GM23338 (cell line): ENCODE measurements at regions not wholly inside any gene's neighbourhood (a gene's known extent, or its start where the extent isn't known, plus 50 kb on each side); places are given as distances from the start of the nearest gene placed in this dataset.

Experiments
- CREB1 ChIP-seq: fragments of 250-450 bp; sonication (Bioruptor Pico); IDR thresholded peaks from 2 replicates; pipeline ENCODE4 v1.5.0; 2020; ENCODE audit warnings: low read depth, mild to moderate bottlenecking, moderate library complexity
- EZH2 ChIP-seq: fragments of 200-600 bp; sonication (generic); IDR thresholded peaks from one replicate; pipeline ENCODE4 v1.8.0; 2017; ENCODE audit warnings: antibody characterized with exemption, mild to moderate bottlenecking, low read depth; ENCODE audit not compliant: unreplicated experiment
- EZH2phosphoT487 ChIP-seq: fragments of 200-600 bp; sonication (generic); IDR thresholded peaks from one replicate; pipeline ENCODE4 v1.8.1; 2018; ENCODE audit warnings: antibody characterized with exemption; ENCODE audit not compliant: unreplicated experiment
- JUNB ChIP-seq: IDR thresholded peaks from one replicate; pipeline ENCODE4 v1.6.1; 2016; ENCODE audit warnings: antibody characterized with exemption; ENCODE audit not compliant: unreplicated experiment
- NANOG ChIP-seq: IDR thresholded peaks from 2 replicates; pipeline ENCODE4 v1.6.1; 2016; ENCODE audit warnings: antibody characterized with exemption, borderline replicate concordance
- POLR2AphosphoS5 ChIP-seq: IDR thresholded peaks from 2 replicates; pipeline ENCODE4 v1.6.1; 2016; ENCODE audit warnings: antibody characterized with exemption, low read depth
- REST ChIP-seq: IDR thresholded peaks from one replicate; pipeline ENCODE4 v1.6.1; 2018; ENCODE audit warnings: antibody characterized with exemption; ENCODE audit not compliant: unreplicated experiment
- ZNF462 ChIP-seq: fragments of 250-450 bp; sonication (Bioruptor Pico); IDR thresholded peaks from 2 replicates; pipeline ENCODE4 v1.5.0; 2020; ENCODE audit warnings: mild to moderate bottlenecking, moderate library complexity
- TF ChIP-seq, protein P1 (sequence below), 2 experiments: fragments of 200-600 bp in 1 of 2; sonication (generic) in 1 of 2; conservative IDR thresholded peaks; 2 replicates each; pipeline versions ENCODE4 v1.5.1 to v1.6.1; 2016 to 2017; ENCODE audit warnings: antibody characterized with exemption in 2 of 2, low read depth in 2 of 2, mild to moderate bottlenecking in 2 of 2, moderate library complexity in 1 of 2
- TF ChIP-seq, protein P2 (sequence below): IDR thresholded peaks from 2 replicates; pipeline ENCODE4 v1.6.1; 2016; ENCODE audit warnings: antibody characterized with exemption

- TF ChIP-seq, protein P1, sequence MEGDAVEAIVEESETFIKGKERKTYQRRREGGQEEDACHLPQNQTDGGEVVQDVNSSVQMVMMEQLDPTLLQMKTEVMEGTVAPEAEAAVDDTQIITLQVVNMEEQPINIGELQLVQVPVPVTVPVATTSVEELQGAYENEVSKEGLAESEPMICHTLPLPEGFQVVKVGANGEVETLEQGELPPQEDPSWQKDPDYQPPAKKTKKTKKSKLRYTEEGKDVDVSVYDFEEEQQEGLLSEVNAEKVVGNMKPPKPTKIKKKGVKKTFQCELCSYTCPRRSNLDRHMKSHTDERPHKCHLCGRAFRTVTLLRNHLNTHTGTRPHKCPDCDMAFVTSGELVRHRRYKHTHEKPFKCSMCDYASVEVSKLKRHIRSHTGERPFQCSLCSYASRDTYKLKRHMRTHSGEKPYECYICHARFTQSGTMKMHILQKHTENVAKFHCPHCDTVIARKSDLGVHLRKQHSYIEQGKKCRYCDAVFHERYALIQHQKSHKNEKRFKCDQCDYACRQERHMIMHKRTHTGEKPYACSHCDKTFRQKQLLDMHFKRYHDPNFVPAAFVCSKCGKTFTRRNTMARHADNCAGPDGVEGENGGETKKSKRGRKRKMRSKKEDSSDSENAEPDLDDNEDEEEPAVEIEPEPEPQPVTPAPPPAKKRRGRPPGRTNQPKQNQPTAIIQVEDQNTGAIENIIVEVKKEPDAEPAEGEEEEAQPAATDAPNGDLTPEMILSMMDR (conservative IDR thresholded peaks at IDR 0.05; ENCODE audit: low read depth in 2 of 2), result no peak
- no peak for TF ChIP-seq EZH2
- TF ChIP-seq EZH2phosphoT487, result no peak
- no peak for TF ChIP-seq CREB1 (CRISPR knock-in tag)
- TF ChIP-seq REST, result no peak
- no peak for TF ChIP-seq POLR2AphosphoS5
- no peak for TF ChIP-seq NANOG
- TF ChIP-seq ZNF462, result no peak
- TF ChIP-seq JUNB, result no peak
- TF ChIP-seq, protein P2, sequence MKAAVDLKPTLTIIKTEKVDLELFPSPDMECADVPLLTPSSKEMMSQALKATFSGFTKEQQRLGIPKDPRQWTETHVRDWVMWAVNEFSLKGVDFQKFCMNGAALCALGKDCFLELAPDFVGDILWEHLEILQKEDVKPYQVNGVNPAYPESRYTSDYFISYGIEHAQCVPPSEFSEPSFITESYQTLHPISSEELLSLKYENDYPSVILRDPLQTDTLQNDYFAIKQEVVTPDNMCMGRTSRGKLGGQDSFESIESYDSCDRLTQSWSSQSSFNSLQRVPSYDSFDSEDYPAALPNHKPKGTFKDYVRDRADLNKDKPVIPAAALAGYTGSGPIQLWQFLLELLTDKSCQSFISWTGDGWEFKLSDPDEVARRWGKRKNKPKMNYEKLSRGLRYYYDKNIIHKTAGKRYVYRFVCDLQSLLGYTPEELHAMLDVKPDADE, result no peak
Measured at GRCh38 chr5:156025656-156026055, 301.3 kb upstream of the SGCD start.
